Endodermal cell (in vitro differentiated cells): ENCODE measurements at regions not wholly inside any gene's neighbourhood (a gene's known extent, or its start where the extent isn't known, plus 50 kb on each side); places are given as distances from the start of the nearest gene placed in this dataset.

Experiments
- DNase-seq: peaks from one replicate; pipeline ENCODE4 v3.0.0-alpha.2; 2017
- H3K27ac ChIP-seq: 2 replicates; pipeline ENCODE4 v1.5.1; 2013; ENCODE audit warnings: mild to moderate bottlenecking, low read depth, low read length, moderate library complexity
- H3K27me3 ChIP-seq: 2 replicates; pipeline ENCODE4 v1.6.1; 2013; ENCODE audit warnings: mild to moderate bottlenecking, low read length, moderate library complexity; ENCODE audit not compliant: insufficient read depth, control insufficient read depth, poor library complexity, severe bottlenecking
- H3K36me3 ChIP-seq: 2 replicates; pipeline ENCODE4 v1.7.0; 2013; ENCODE audit warnings: mild to moderate bottlenecking, low read length, moderate library complexity; ENCODE audit not compliant: control insufficient read depth, insufficient read depth
- H3K4me1 ChIP-seq: one replicate; pipeline ENCODE4 v1.7.0; 2013; ENCODE audit warnings: low read length; ENCODE audit not compliant: control insufficient read depth, insufficient read depth
- H3K4me3 ChIP-seq: 2 replicates; pipeline ENCODE4 v1.5.1; 2013; ENCODE audit warnings: mild to moderate bottlenecking, low read length, moderate library complexity
- H3K9ac ChIP-seq: 2 replicates; pipeline ENCODE4 v1.6.1; 2013; ENCODE audit warnings: mild to moderate bottlenecking, low read length, moderate library complexity; ENCODE audit not compliant: poor library complexity, severe bottlenecking; ENCODE audit errors: extremely low read depth
- H3K9me3 ChIP-seq: 2 replicates; pipeline ENCODE4 v1.6.1; 2013; ENCODE audit warnings: mild to moderate bottlenecking, low read length, moderate library complexity; ENCODE audit not compliant: control insufficient read depth
- H3K27ac Mint-ChIP-seq: 2 replicates; pipeline ENCODE4 v1.8.0; 2020; ENCODE audit warnings: mixed read lengths
- H3K27me3 Mint-ChIP-seq: 2 replicates; pipeline ENCODE4 v1.8.0; 2021; ENCODE audit warnings: mild to moderate bottlenecking, mixed read lengths; ENCODE audit not compliant: insufficient read depth
- H3K36me3 Mint-ChIP-seq: 2 replicates; pipeline ENCODE4 v1.8.0; 2020; ENCODE audit warnings: low read depth, mixed read lengths
- H3K4me1 Mint-ChIP-seq: 2 replicates; pipeline ENCODE4 v1.8.0; 2020; ENCODE audit warnings: mixed read lengths
- H3K4me3 Mint-ChIP-seq: 2 replicates; pipeline ENCODE4 v1.8.0; 2020; ENCODE audit warnings: mild to moderate bottlenecking, moderate library complexity, mixed read lengths
- H3K9me3 Mint-ChIP-seq: 2 replicates; pipeline ENCODE4 v1.8.0; 2020; ENCODE audit warnings: mild to moderate bottlenecking, mixed read lengths
- WGBS, 2 experiments: methylation state at CpG; one replicate each; pipeline versions ENCODE4 v1.1.5 to v1.1.7; 2013; ENCODE audit warnings: missing lambda C conversion rate in 2 of 2, mixed read lengths in 1 of 2; ENCODE audit not compliant: insufficient coverage in 1 of 2, insufficient read length in 1 of 2; 5-methylcytosine and 5-hydroxymethylcytosine counted together
- TF ChIP-seq, protein P1 (sequence below): fragments of 200-600 bp; sonication (generic); conservative IDR thresholded peaks from 2 replicates; pipeline ENCODE4 v1.5.0; 2021; ENCODE audit warnings: antibody characterized with exemption, mild to moderate bottlenecking

DNA sequence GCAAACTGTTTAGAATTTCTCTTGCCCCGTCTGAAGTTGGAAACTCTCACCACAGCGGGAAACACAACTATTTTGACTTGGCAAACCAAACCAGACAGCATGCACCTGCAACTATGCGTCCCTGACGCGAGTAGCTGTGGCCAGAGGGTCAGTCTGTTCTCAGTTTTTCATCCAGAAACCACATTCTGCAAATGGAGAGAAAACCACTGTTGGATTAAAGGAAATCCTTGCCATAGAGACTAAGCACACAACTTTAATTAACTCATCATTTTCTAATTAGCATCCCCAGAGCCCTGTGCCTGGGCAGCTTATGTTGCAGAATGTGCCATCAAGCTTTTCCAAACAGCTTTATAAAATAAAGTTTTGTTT lies 415.7 kb upstream of the TCF4 start:
- no peak overlapping the region for H3K9ac ChIP-seq
- H3K36me3 ChIP-seq, result no peaks in the 10 kb centered on the region
- DNase-seq, result no peak
- TF ChIP-seq, protein P1, sequence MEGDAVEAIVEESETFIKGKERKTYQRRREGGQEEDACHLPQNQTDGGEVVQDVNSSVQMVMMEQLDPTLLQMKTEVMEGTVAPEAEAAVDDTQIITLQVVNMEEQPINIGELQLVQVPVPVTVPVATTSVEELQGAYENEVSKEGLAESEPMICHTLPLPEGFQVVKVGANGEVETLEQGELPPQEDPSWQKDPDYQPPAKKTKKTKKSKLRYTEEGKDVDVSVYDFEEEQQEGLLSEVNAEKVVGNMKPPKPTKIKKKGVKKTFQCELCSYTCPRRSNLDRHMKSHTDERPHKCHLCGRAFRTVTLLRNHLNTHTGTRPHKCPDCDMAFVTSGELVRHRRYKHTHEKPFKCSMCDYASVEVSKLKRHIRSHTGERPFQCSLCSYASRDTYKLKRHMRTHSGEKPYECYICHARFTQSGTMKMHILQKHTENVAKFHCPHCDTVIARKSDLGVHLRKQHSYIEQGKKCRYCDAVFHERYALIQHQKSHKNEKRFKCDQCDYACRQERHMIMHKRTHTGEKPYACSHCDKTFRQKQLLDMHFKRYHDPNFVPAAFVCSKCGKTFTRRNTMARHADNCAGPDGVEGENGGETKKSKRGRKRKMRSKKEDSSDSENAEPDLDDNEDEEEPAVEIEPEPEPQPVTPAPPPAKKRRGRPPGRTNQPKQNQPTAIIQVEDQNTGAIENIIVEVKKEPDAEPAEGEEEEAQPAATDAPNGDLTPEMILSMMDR, result no peak
- Mint-ChIP-seq H3K4me3 (no peak overlapping the region), H3K9me3 (no peaks in the 10 kb centered on the region), H3K4me1 (peaks cover 10% of the 10 kb centered on the region), H3K27me3 (no peaks in the 10 kb centered on the region), H3K36me3 (no peaks in the 10 kb centered on the region), H3K27ac (no peak overlapping the region)
- H3K27me3 ChIP-seq, result no peaks in the 10 kb centered on the region
- 93 to 95% methylated on average over 2 to 5 of the region's 5 CpGs for WGBS, 2 experiments
- no peaks in the 10 kb centered on the region for H3K9me3 ChIP-seq
- H3K4me3 ChIP-seq, result no peak overlapping the region
- H3K27ac ChIP-seq, result no peak overlapping the region
- peaks cover 8% of the 10 kb centered on the region for H3K4me1 ChIP-seq

DNA sequence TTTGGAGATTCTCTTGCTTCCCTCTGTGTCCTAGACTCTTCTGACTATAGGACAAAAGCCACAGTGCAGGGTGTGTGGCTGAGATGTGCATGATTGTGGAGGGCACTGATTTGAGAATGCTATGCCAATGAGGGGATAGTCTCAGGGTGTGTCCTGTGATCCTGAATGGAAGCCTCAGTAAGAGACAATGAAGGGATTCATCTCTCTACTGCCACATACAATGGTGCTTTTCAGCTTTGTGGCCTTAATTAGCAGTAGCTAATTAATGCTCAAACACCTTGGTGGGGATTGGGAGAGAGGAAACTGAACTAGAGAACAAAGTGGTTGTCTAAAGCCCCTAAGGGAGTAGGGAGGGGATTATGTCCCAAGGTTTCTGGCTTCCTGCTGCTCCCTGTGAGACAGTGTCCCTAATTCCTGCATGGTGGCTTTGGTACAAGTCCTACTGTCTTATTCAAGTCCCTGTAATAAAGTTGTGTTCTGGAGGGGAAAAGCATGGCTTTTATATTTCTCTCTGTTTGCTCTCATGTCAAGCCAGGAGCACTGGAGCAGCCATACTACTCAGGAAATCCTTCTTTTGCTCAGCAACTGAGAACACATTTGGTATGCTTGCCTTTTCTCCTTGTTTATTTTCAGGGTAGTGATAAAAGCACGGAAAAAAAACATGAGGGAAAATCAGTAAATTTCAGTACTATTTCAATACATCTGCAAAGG lies 415.2 kb upstream of the TCF4 start:
- Histone ChIP-seq H3K27ac (no peak overlapping the region), H3K36me3 (no peaks in the 10 kb centered on the region), H3K9ac (no peak overlapping the region), H3K27me3 (no peaks in the 10 kb centered on the region), H3K4me1 (peaks cover 8% of the 10 kb centered on the region), H3K4me3 (no peak overlapping the region), H3K9me3 (no peaks in the 10 kb centered on the region)
- DNase-seq, result peak; percentile 45
- Mint-ChIP-seq H3K9me3 (no peaks in the 10 kb centered on the region), H3K4me1 (peaks cover 13% of the 10 kb centered on the region), H3K4me3 (no peak overlapping the region), H3K36me3 (no peaks in the 10 kb centered on the region), H3K27me3 (no peaks in the 10 kb centered on the region), H3K27ac (no peak overlapping the region)
- TF ChIP-seq, protein P1, result no peak
- WGBS, 2 experiments, result 92 to 100% methylated on average over 1 of the region's 1 CpG

DNA sequence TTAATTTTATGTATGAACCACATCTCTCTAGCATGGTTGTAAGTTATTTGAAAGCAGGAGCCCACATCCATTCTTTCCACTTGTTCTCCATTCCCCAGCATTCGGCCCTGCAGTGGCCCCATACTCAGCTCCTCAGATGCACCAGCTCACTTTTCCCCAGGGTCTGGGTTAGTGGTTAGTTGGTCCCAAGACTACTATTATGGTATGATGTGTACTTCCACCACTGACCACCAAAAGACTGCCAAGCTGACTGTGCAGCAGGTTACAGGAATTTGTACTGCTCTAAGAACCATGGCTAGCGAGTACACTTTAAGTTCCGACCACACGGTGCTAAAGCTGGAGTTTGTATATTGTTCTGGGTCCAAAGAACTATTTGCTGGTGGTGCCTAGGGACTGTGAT lies 413.6 kb upstream of the TCF4 start:
- Mint-ChIP-seq H3K27me3 (no peaks in the 10 kb centered on the region), H3K27ac (no peak overlapping the region), H3K4me1 (peaks cover 26% of the 10 kb centered on the region), H3K36me3 (no peaks in the 10 kb centered on the region), H3K9me3 (no peaks in the 10 kb centered on the region), H3K4me3 (no peak overlapping the region)
- H3K36me3 ChIP-seq, result no peaks in the 10 kb centered on the region
- H3K9ac ChIP-seq, result no peak overlapping the region
- TF ChIP-seq, protein P1, result peak; percentile 20
- DNase-seq, result no peak
- H3K27me3 ChIP-seq, result no peaks in the 10 kb centered on the region
- no peak overlapping the region for H3K27ac ChIP-seq
- no peak overlapping the region for H3K4me3 ChIP-seq
- 80 to 94% methylated on average over 1 to 4 of the region's 4 CpGs for WGBS, 2 experiments
- no peaks in the 10 kb centered on the region for H3K9me3 ChIP-seq
- peaks cover 8% of the 10 kb centered on the region for H3K4me1 ChIP-seq
